CD4-positive, CD25-positive, alpha-beta regulatory T cell (primary cell): ENCODE measurements at regions not wholly inside any gene's neighbourhood (a gene's known extent, or its start where the extent isn't known, plus 50 kb on each side); places are given as distances from the start of the nearest gene placed in this dataset.

Experiments
- ATAC-seq, 2 donors: fragments of 150-1000 bp; cut with Tn5 transposase; one replicate each; pipeline ENCODE4 v1.10.0; 2021; ENCODE audit warnings: low read depth in 2 of 2, moderate number of reproducible peaks in 2 of 2, moderate library complexity in 1 of 2
- DNase-seq, 3 donors: peaks; one replicate each; pipeline versions ENCODE4 v3.0.0 to v3.0.0-alpha.2; 2012 to 2022; ENCODE audit warnings: mixed read lengths in 1 of 3
- H3K27ac ChIP-seq: one replicate; pipeline ENCODE4 v1.7.0; 2013; ENCODE audit warnings: mild to moderate bottlenecking, low read length; ENCODE audit not compliant: insufficient read depth, poor library complexity, severe bottlenecking
- H3K27me3 ChIP-seq: one replicate; pipeline ENCODE4 v1.7.0; 2013; ENCODE audit warnings: low read length; ENCODE audit not compliant: control insufficient read depth, insufficient read depth
- H3K36me3 ChIP-seq: one replicate; pipeline ENCODE4 v1.7.0; 2013; ENCODE audit warnings: mild to moderate bottlenecking, low read length, moderate library complexity; ENCODE audit not compliant: control insufficient read depth, insufficient read depth
- H3K4me1 ChIP-seq: 2 replicates; pipeline ENCODE4 v1.7.0; 2013; ENCODE audit warnings: mild to moderate bottlenecking, low read length; ENCODE audit not compliant: insufficient read depth, control insufficient read depth, poor library complexity, severe bottlenecking
- H3K4me3 ChIP-seq: one replicate; pipeline ENCODE4 v1.7.0; 2013; ENCODE audit warnings: low read depth, mild to moderate bottlenecking, low read length, moderate library complexity
- H3K9me3 ChIP-seq, 2 experiments: 1 replicate in 1 of 2; 2 replicates in 1 of 2; pipeline ENCODE4 v1.7.0; 2013; ENCODE audit warnings: low read length in 2 of 2, mild to moderate bottlenecking in 1 of 2, moderate library complexity in 1 of 2; ENCODE audit not compliant: control insufficient read depth in 2 of 2
- H3K27ac Mint-ChIP-seq, 3 donors: one replicate each; pipeline ENCODE4 v1.8.0; 2020 to 2022; ENCODE audit warnings: mild to moderate bottlenecking in 3 of 3, mixed read lengths in 3 of 3, moderate library complexity in 2 of 3
- H3K27me3 Mint-ChIP-seq: one replicate; pipeline ENCODE4 v1.8.0; 2022; ENCODE audit warnings: mild to moderate bottlenecking, mixed read lengths
- H3K36me3 Mint-ChIP-seq: one replicate; pipeline ENCODE4 v1.8.0; 2020; ENCODE audit warnings: mixed read lengths
- H3K4me1 Mint-ChIP-seq, 4 donors: one replicate each; pipeline ENCODE4 v1.8.0; 2020 to 2022; ENCODE audit warnings: mixed read lengths in 4 of 4, mild to moderate bottlenecking in 1 of 4
- H3K4me3 Mint-ChIP-seq, 4 donors: one replicate each; pipeline ENCODE4 v1.8.0; 2020 to 2022; ENCODE audit warnings: mild to moderate bottlenecking in 4 of 4, mixed read lengths in 4 of 4, moderate library complexity in 3 of 4
- H3K9me3 Mint-ChIP-seq, 7 donors: one replicate each; pipeline ENCODE4 v1.8.0; 2020 to 2022; ENCODE audit warnings: mixed read lengths in 7 of 7, mild to moderate bottlenecking in 3 of 7, moderate library complexity in 2 of 7

DNA sequence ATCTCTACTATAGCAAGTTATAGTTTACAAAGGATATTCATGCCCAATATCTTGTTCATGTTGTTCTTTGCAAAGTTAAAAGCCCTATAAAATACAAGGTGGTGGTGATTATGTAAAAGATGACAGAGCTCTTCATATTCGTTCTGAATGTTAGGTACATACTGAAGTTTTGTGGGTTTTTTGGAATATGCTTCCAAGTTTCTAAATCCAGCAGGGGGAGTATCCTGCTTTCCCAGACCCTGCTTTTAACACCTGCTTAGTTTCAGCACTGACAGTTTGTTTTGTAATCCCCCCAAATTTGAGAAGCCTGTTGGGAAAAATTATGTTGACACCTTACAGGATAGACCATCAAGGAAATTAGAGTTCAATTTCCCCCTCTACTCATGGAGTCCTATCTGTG is 438.3 kb downstream of the SH3GL2 start:
- H3K36me3 Mint-ChIP-seq, result no peaks in the 10 kb centered on the region
- no peaks in the 10 kb centered on the region for H3K4me1 ChIP-seq

DNA sequence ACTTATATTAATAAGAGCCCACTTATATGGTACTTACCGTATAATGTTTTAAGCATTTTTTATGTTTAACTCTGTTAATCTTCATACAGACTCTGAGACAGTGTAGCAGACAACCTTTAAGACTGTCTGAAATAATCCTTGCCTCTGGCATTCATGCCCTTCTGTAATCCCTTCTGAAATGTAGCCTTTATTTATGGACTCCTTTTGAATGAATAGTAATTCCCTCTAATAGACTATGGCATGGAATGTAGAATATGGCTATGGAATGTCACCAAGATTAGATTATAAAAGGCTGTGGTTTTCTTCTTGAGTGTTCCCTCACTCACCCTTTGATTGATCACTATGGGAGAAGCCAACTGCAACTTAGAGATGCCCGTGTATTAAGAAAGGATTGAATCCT is 439.4 kb downstream of the SH3GL2 start:
- Mint-ChIP-seq H3K4me1 (no peaks in the 10 kb centered on the region), H3K27me3 (no peaks in the 10 kb centered on the region), H3K27ac (no peak overlapping the region), H3K36me3 (no peaks in the 10 kb centered on the region), H3K4me3 (no peak overlapping the region), H3K9me3 (peaks cover 0 to 9% (median 2%) of the 10 kb centered on the region in 7 donors)
- no peak for ATAC-seq
- no peak for DNase-seq
- no peaks in the 10 kb centered on the region for H3K36me3 ChIP-seq
- no peaks in the 10 kb centered on the region for H3K9me3 ChIP-seq
- no peak overlapping the region for H3K27ac ChIP-seq
- H3K4me1 ChIP-seq, result no peaks in the 10 kb centered on the region
- H3K27me3 ChIP-seq, result no peaks in the 10 kb centered on the region
- no peak overlapping the region for H3K4me3 ChIP-seq

More for the DNA sequence above, 438.3 kb downstream of the SH3GL2 start:
- peaks cover 0 to 9% (median 2%) of the 10 kb centered on the region in 7 donors for H3K9me3 Mint-ChIP-seq
- ATAC-seq, result no peak
- Histone ChIP-seq H3K9me3 (no peaks in the 10 kb centered on the region), H3K27ac (no peak overlapping the region), H3K4me3 (no peak overlapping the region), H3K27me3 (no peaks in the 10 kb centered on the region), H3K36me3 (no peaks in the 10 kb centered on the region)
- H3K4me1 Mint-ChIP-seq, result no peaks in the 10 kb centered on the region
- no peak overlapping the region for H3K27ac Mint-ChIP-seq
- H3K27me3 Mint-ChIP-seq, result no peaks in the 10 kb centered on the region
- DNase-seq, result no peak
- H3K4me3 Mint-ChIP-seq, result no peak overlapping the region

- Mint-ChIP-seq H3K27ac (no peak overlapping the region), H3K9me3 (peaks cover 0 to 9% (median 2%) of the 10 kb centered on the region in 7 donors), H3K4me1 (no peaks in the 10 kb centered on the region), H3K27me3 (no peaks in the 10 kb centered on the region), H3K4me3 (no peak overlapping the region), H3K36me3 (no peaks in the 10 kb centered on the region)
- Histone ChIP-seq H3K4me3 (no peak overlapping the region), H3K4me1 (no peaks in the 10 kb centered on the region), H3K27me3 (no peaks in the 10 kb centered on the region), H3K9me3 (no peaks in the 10 kb centered on the region), H3K27ac (no peak overlapping the region), H3K36me3 (no peaks in the 10 kb centered on the region)
- ATAC-seq (no peak), DNase-seq (no peak)
These were observed 439.8 kb downstream of the SH3GL2 start for GRCh38 chr9:18018661-18019060.

GRCh38 chr9:18020121-18020745 is 441.4 kb downstream of the SH3GL2 start:
- Mint-ChIP-seq H3K36me3 (no peaks in the 10 kb centered on the region), H3K27ac (no peak overlapping the region), H3K9me3 (peaks cover 0 to 9% (median 2%) of the 10 kb centered on the region in 7 donors), H3K27me3 (no peaks in the 10 kb centered on the region), H3K4me3 (no peak overlapping the region), H3K4me1 (no peaks in the 10 kb centered on the region)
- Histone ChIP-seq H3K27me3 (no peaks in the 10 kb centered on the region), H3K27ac (no peak overlapping the region), H3K9me3 (no peaks in the 10 kb centered on the region), H3K36me3 (no peaks in the 10 kb centered on the region), H3K4me1 (no peaks in the 10 kb centered on the region), H3K4me3 (no peak overlapping the region)
- ATAC-seq (no peak), DNase-seq (no peak)

DNA sequence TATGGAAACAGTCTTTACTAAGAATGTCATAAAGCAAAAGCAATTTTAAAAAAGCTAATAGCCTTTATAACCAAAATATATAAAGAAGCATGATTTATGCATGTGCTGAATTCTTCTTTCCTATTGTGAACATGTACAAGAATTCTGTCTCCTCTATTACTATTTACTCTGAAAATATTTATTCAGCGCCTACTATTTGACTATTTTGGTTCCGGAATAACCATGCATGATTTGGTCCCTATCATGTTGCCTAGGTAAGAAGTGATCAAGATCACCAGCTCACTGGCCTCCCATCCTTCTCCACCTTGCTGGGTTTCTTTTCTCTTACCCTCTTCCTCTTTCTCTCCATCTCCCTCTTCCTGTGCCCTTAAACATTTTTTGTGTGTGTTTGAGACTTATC is 443.8 kb downstream of the SH3GL2 start:
- no peak for ATAC-seq
- no peaks in the 10 kb centered on the region for H3K9me3 ChIP-seq
- Mint-ChIP-seq H3K27ac (no peak overlapping the region), H3K4me3 (no peak overlapping the region), H3K4me1 (no peaks in the 10 kb centered on the region), H3K9me3 (peaks cover 0 to 26% (median 2%) of the 10 kb centered on the region in 7 donors), H3K27me3 (no peaks in the 10 kb centered on the region), H3K36me3 (no peaks in the 10 kb centered on the region)
- no peaks in the 10 kb centered on the region for H3K4me1 ChIP-seq
- H3K4me3 ChIP-seq, result no peak overlapping the region
- H3K27me3 ChIP-seq, result no peaks in the 10 kb centered on the region
- no peak overlapping the region for H3K27ac ChIP-seq
- DNase-seq, result no peak
- H3K36me3 ChIP-seq, result no peaks in the 10 kb centered on the region

DNA sequence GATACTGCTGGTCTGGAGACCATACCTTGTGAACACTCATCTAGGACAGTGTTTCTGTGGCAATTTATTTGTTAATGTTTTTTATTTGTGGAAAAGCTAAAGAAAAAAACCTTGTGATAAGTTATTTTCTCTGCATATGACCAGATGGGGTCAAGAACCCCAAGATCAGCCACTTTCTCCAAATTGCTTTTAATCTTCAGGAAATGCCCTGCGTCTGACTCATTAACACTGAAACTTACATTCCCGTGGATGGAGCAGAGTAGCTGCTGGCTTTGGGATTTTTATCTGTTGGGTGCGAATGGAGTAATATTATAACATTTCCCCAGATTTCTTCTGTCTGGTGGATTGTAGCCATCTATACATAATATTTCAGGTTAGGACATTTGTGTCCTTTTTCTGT is 444.5 kb downstream of the SH3GL2 start:
- H3K27me3 Mint-ChIP-seq, result no peaks in the 10 kb centered on the region
- H3K27ac Mint-ChIP-seq, result no peak overlapping the region

GRCh38 chr9:18032636-18033035 is 441.3 kb upstream of the ADAMTSL1 start:
- H3K27ac Mint-ChIP-seq, result no peak overlapping the region
- Histone ChIP-seq H3K36me3 (no peaks in the 10 kb centered on the region), H3K27me3 (no peaks in the 10 kb centered on the region), H3K27ac (no peak overlapping the region), H3K4me3 (no peak overlapping the region), H3K9me3 (peaks cover 3 to 9% of the 10 kb centered on the region in 2 experiments), H3K4me1 (no peaks in the 10 kb centered on the region)
- DNase-seq (no peak), ATAC-seq (no peak)
- no peak overlapping the region for H3K4me3 Mint-ChIP-seq
- H3K9me3 Mint-ChIP-seq, result peaks cover 0 to 12% (median 4%) of the 10 kb centered on the region in 7 donors
- H3K27me3 Mint-ChIP-seq, result no peaks in the 10 kb centered on the region
- H3K4me1 Mint-ChIP-seq, result no peaks in the 10 kb centered on the region
- no peaks in the 10 kb centered on the region for H3K36me3 Mint-ChIP-seq

More for the DNA sequence above, 444.5 kb downstream of the SH3GL2 start:
- ATAC-seq (no peak), DNase-seq (no peak)
- Mint-ChIP-seq H3K4me1 (no peaks in the 10 kb centered on the region), H3K36me3 (no peaks in the 10 kb centered on the region), H3K4me3 (no peak overlapping the region), H3K9me3 (peaks cover 0 to 30% (median 6%) of the 10 kb centered on the region in 7 donors)
- H3K4me3 ChIP-seq, result no peak overlapping the region
- H3K4me1 ChIP-seq, result no peaks in the 10 kb centered on the region
- H3K9me3 ChIP-seq, result no peaks in the 10 kb centered on the region
- no peaks in the 10 kb centered on the region for H3K36me3 ChIP-seq
- no peak overlapping the region for H3K27ac ChIP-seq
- no peaks in the 10 kb centered on the region for H3K27me3 ChIP-seq

DNA sequence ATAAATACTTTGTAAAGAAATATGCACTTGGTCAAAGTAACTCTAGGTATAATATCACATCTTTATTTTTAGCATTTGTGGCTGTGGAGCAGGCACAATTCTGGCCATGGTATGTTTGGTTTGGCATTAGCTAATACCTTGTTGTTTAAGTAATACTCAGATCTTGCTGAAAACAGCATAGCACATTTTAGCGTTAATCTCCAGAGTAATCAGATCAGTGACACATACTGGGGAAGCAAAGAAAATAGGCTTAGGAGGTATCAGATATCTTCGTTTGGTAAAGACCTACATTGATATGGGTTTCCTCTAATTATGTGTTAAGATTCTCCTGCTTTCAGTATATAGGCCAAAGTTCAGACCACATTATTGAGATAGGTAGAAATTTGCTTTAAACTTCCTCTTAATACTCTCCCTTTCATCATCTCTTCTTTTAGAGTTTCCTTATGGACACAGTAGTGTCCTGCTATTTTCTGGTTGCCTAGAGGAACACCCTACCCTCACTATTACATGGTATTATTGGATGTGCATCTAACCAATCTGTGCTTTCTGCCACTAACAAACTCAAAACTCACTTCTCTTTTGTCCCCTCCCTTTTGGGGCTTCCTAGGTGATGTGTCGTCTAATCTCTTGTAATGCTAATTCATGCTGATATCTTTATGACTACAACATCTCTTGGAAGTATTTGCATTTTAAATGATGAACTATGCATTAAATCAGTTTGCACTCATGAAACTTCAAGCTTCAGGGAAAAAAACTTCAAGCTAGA is 437.3 kb upstream of the ADAMTSL1 start:
- Histone ChIP-seq H3K9me3 (peaks cover 3 to 5% of the 10 kb centered on the region in 2 experiments), H3K27ac (no peak overlapping the region), H3K27me3 (no peaks in the 10 kb centered on the region), H3K4me3 (no peak overlapping the region), H3K36me3 (no peaks in the 10 kb centered on the region), H3K4me1 (no peaks in the 10 kb centered on the region)
- H3K4me3 Mint-ChIP-seq, result no peak overlapping the region
- no peaks in the 10 kb centered on the region for H3K4me1 Mint-ChIP-seq
- ATAC-seq, result no peak
- peaks cover 0 to 2% (median 0%) of the 10 kb centered on the region in 7 donors for H3K9me3 Mint-ChIP-seq
- H3K27ac Mint-ChIP-seq, result no peak overlapping the region
- no peaks in the 10 kb centered on the region for H3K36me3 Mint-ChIP-seq
- H3K27me3 Mint-ChIP-seq, result no peaks in the 10 kb centered on the region
- DNase-seq, result no peak
